ENCODE measurements at regions not wholly inside any gene's neighbourhood (a gene's known extent, or its start where the extent isn't known, plus 50 kb on each side); places are given as distances from the start of the nearest gene placed in this dataset.
"Not testable (repeated sequence)": the region's sequence is repeated elsewhere in the genome, so short reads cannot be mapped to it uniquely, and the experiment has no call there.

DNA sequence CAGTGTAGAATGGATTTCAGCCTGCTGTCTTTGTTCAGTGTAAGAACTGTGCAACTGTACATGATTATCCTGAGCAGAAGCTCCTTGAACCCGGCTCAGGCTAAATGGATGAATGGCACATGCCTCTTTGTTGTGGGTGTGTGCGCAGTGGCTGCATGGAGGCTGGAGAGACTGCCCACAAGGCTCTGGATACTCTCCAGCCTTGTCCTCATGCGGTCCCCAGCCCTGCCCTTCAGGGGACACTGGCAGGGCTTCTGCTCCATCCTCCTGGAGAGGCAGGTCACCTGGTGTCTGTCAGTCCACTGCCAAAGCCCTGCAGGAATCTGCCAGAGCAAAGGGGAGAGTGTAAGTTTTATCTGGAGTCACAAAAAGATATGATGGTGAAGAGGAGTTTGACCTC is 241.7 kb upstream of the EXOC2 start:
- H3K27ac ChIP-seq = no peak overlapping the region
- TF ChIP-seq, protein P1, sequence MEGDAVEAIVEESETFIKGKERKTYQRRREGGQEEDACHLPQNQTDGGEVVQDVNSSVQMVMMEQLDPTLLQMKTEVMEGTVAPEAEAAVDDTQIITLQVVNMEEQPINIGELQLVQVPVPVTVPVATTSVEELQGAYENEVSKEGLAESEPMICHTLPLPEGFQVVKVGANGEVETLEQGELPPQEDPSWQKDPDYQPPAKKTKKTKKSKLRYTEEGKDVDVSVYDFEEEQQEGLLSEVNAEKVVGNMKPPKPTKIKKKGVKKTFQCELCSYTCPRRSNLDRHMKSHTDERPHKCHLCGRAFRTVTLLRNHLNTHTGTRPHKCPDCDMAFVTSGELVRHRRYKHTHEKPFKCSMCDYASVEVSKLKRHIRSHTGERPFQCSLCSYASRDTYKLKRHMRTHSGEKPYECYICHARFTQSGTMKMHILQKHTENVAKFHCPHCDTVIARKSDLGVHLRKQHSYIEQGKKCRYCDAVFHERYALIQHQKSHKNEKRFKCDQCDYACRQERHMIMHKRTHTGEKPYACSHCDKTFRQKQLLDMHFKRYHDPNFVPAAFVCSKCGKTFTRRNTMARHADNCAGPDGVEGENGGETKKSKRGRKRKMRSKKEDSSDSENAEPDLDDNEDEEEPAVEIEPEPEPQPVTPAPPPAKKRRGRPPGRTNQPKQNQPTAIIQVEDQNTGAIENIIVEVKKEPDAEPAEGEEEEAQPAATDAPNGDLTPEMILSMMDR (conservative IDR thresholded peaks at IDR 0.05; ENCODE audit: low read depth) = no peak
- POLR2A ChIA-PET (ENCODE audit: low non-redundant PET) = no interaction called here
- CTCF ChIA-PET = no interaction called here
- no peak for DNase-seq (ENCODE audit: low spot score)

DNA sequence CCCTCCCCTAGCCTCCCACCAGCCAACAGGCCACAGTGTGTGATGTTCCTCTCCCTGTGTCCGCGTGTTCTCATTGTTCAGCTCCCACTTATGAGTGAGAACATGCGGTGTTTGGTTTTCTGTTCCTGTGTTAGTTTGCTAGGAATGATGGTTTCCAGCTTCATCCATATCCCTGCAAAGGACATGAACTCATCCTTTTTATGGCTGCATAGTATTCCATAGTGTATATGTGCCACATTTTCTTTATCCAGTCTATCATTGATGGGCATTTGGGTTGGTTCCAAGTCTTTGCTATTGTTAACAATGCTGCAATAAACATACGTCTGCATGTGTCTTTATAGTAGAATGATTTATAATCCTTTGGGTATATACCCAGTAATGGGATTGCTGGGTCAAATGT is 239.0 kb upstream of the EXOC2 start:
- H3K27ac ChIP-seq; DNase-seq (ENCODE audit: low spot score); POLR2A ChIA-PET (ENCODE audit: low non-redundant PET): not testable (repeated sequence)
- CTCF ChIA-PET = interaction anchor here (1.3 kb wide), 1 partner anchor 19 kb away, joined by 4 read pairs; no protein-coding TSS in a partner anchor

DNA sequence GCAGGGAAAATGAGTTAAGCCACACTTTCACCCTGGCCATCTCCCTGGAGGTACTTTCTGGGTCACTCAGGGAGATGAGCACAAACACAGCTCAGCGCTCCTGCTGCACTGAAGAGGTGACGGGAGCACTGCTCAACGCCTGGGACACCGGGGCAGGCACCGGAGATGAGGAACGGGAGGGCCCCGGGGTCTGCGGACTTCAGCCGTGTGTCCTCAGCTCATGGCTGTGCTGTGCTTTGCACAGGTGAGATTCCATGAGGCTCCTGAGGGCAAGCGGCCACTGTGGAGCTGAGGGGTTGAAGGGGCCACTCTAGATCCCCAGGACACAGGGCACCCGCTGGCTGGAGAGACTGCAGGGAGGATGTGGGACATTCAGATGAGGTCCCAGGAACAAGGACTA is 234.2 kb upstream of the EXOC2 start:
- POLR2A ChIA-PET (ENCODE audit: low non-redundant PET) = no interaction called here
- CTCF ChIA-PET = interaction anchor here (0.6 kb wide), 1 partner anchor 31 kb away, joined by 3 read pairs; no protein-coding TSS in a partner anchor
- H3K27ac ChIP-seq = no peak overlapping the region
- no peak for DNase-seq (ENCODE audit: low spot score)
- TF ChIP-seq, protein P1 (conservative IDR thresholded peaks at IDR 0.05; ENCODE audit: low read depth) = no peak

DNA sequence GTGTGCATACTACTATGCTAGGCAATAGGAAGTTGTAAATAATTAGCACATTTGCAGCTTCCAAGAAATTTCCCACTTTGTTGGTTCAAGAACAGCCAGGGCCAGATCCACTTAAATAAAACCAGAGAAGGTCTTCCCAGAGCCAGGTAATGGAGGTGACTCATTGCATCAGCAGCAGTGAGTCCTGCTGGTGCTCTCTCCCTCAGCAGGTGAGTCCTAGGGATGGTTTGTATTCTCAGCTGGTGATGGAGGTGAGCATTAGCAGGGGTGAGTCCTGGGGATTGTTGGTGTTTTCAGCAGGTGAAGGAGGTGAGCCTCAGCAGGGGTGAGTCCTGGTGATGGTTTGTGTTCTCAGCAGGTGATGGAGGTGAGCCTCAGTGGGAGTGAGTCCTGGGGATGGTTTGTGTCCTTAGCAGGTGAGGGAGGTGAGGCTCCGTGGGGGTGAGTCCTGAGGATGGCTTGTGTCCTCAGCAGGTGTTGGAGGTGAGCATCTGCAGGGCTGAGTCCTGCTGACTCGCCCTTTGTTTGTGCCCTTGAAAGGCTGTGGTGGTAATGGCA is 232.8 kb upstream of the EXOC2 start:
- H3K27ac ChIP-seq = no peak overlapping the region
- DNase-seq (ENCODE audit: low spot score) = peak; percentile 8
- CTCF ChIA-PET = no interaction called here
- TF ChIP-seq, protein P1 (conservative IDR thresholded peaks at IDR 0.05; ENCODE audit: low read depth) = no peak
- POLR2A ChIA-PET (ENCODE audit: low non-redundant PET) = no interaction called here

DNA sequence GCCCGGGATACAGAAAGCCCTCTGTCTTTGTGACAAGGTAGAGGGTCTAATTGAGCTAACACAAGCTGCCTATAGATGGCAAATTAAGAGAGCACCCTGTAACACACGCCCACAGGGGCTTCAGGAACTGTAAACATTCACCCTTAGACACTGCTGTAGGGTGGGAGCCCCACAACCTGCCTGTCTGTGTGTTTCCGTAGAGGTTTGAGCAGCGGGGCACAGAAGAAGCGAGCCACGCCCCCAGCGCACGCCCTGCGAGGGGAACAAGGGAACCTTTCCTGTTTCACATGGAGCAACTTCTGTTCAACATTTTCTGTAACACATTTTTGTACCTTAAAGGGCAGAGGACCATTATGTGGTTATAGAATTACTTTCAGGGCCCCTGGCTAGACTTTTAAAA is 231.7 kb upstream of the EXOC2 start:
- no peak overlapping the region for H3K27ac ChIP-seq
- TF ChIP-seq, protein P1 (conservative IDR thresholded peaks at IDR 0.05; ENCODE audit: low read depth) = no peak
- no peak for DNase-seq (ENCODE audit: low spot score)
- ChIA-PET POLR2A (ENCODE audit: low non-redundant PET) (no interaction called here), CTCF (no interaction called here)

DNA sequence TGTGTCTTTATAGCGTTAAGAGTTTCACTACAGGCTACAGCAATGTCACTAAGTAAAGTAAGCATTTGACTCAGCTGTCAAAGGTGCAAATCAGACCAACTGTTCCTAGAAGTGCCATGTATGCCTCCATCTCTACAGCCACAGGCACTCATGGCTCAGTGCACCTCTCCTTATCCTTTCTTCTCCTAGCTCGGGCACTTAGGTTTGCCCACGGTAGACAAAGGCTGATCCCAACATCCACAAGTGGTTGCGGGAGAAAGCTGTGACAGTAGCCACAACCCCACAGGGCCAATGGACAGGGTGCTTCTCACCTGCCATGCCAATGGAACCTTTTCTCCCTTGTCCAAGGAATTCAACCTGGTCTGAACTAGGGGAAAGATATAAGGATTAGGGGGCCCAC is 228.5 kb upstream of the EXOC2 start:
- DNase-seq (ENCODE audit: low spot score) = no peak
- CTCF ChIA-PET = interaction anchor here (0.8 kb wide), 1 partner anchor 387 kb away, joined by 3 read pairs; no protein-coding TSS in a partner anchor
- TF ChIP-seq, protein P1 (conservative IDR thresholded peaks at IDR 0.05; ENCODE audit: low read depth) = no peak
- POLR2A ChIA-PET (ENCODE audit: low non-redundant PET) = no interaction called here
- no peak overlapping the region for H3K27ac ChIP-seq

DNA sequence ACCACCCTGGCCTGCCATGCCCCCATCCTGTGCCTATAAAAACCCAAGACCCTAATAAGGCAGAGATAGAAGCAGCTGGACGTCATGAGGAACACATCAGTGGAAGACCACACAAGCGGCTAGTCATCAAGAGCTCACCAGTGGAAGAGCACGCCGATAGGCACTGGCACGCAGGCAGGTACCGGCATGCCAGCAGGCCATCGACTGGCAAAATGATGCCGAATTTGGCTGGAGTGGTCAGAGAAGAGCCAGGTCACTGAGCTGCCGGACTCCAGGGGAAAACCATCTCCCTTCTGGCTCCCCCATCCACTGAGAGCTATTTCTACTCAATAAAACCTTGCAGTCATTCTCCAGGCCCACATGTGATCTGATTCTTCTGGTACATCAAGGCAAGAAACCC is 227.6 kb upstream of the EXOC2 start:
- CTCF ChIA-PET = interaction anchor here (0.7 to 0.8 kb wide), 2 partner anchors 335 to 387 kb away, joined by 3 read pairs; no protein-coding TSS in a partner anchor
- TF ChIP-seq, protein P1 (conservative IDR thresholded peaks at IDR 0.05; ENCODE audit: low read depth) = no peak
- POLR2A ChIA-PET (ENCODE audit: low non-redundant PET) = no interaction called here
- no peak overlapping the region for H3K27ac ChIP-seq
- DNase-seq (ENCODE audit: low spot score) = no peak

All from RWPE1 (cell line).